ENCODE measurements at regions not wholly inside any gene's neighbourhood (a gene's known extent, or its start where the extent isn't known, plus 50 kb on each side); places are given as distances from the start of the nearest gene placed in this dataset.

- no peak for DNase-seq
Measured at GRCh38 chr6:14335071-14335470, 217.5 kb downstream of the CD83 start.

GRCh38 chr6:14337152-14337551 is 219.6 kb downstream of the CD83 start:
- no peak for DNase-seq

GRCh38 chr6:14339172-14339571 is 221.6 kb downstream of the CD83 start:
- no peak for DNase-seq

- no peak for DNase-seq
Measured at GRCh38 chr6:14339711-14340584, 222.4 kb downstream of the CD83 start.

- no peak for DNase-seq
Measured at GRCh38 chr6:14344486-14344885, 226.9 kb downstream of the CD83 start.

- DNase-seq = no peak
Measured at GRCh38 chr6:14348389-14348788, 230.8 kb downstream of the CD83 start.

- DNase-seq = no peak
Measured at GRCh38 chr6:14349507-14349906, 231.9 kb downstream of the CD83 start.

- DNase-seq = no peak
Measured at GRCh38 chr6:14350210-14350609, 232.6 kb downstream of the CD83 start.

GRCh38 chr6:14353281-14353680 is 235.7 kb downstream of the CD83 start:
- DNase-seq = no peak

GRCh38 chr6:14353798-14354197 is 236.2 kb downstream of the CD83 start:
- DNase-seq = no peak

- DNase-seq = no peak
Measured at GRCh38 chr6:14354919-14355572, 237.5 kb downstream of the CD83 start.

- DNase-seq = no peak
Measured at GRCh38 chr6:14359438-14359837, 241.9 kb downstream of the CD83 start.

- DNase-seq = no peak
Measured at GRCh38 chr6:14360565-14360964, 243.0 kb downstream of the CD83 start.

GRCh38 chr6:14361297-14361696 is 243.7 kb downstream of the CD83 start:
- no peak for DNase-seq

- DNase-seq = no peak
Measured at GRCh38 chr6:14361956-14362587, 244.5 kb downstream of the CD83 start.

GRCh38 chr6:14364370-14364769 is 246.8 kb downstream of the CD83 start:
- DNase-seq = no peak

- no peak for DNase-seq
Measured at GRCh38 chr6:14365393-14365792, 247.8 kb downstream of the CD83 start.

- no peak for DNase-seq
Measured at GRCh38 chr6:14366315-14366714, 248.7 kb downstream of the CD83 start.

GRCh38 chr6:14366872-14367271 is 249.3 kb downstream of the CD83 start:
- DNase-seq = no peak

GRCh38 chr6:14367296-14367695 is 249.7 kb downstream of the CD83 start:
- no peak for DNase-seq

GRCh38 chr6:14369717-14370116 is 252.1 kb downstream of the CD83 start:
- no peak for DNase-seq

GRCh38 chr6:14371530-14371929 is 254.0 kb downstream of the CD83 start:
- no peak for DNase-seq

GRCh38 chr6:14372734-14373489 is 255.3 kb downstream of the CD83 start:
- no peak for DNase-seq

All from NCI-H526 (cell line).